ENCODE measurements at regions not wholly inside any gene's neighbourhood (a gene's known extent, or its start where the extent isn't known, plus 50 kb on each side); places are given as distances from the start of the nearest gene placed in this dataset.
"Not testable (repeated sequence)": the region's sequence is repeated elsewhere in the genome, so short reads cannot be mapped to it uniquely, and the experiment has no call there.

DNA sequence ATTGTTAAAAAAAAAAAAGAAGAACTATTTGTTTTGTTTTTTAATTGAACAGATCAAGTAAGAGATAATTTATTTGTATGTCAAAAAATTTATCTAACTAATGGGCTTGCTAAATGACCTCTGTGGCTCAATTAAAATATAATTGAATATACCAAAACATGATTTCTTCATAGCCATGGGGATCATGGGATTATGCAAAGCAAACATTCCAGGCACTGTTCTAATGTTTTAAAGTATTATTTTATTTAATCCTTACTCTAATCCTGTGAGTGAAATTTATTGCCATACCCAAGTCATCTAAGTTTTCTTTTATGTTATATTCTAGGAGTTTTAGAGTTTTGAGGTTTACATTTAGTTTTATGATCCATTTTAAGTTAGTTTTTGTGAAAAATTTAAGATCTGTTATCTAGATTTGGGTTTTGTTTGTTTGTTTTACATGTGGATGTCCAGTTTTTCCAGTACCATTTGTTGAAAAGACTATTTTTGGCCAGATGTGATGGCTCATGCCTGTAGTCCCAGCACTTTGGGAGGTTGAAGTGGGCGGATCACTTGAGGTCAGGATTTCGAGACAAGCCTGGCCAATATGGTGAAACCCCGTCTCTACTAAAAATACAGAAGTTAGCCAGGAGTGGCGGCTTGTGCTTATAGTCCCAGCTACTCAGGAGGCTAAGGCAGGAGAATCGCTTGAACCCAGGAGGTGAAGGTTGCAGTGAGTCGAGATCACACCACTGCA lies 52.3 kb upstream of the CNOT10 start:
- intact Hi-C loops (cut with DNase I): no loop called here
- no peak overlapping the region for H3K4me3 ChIP-seq
- FAIRE-seq: no peak
- no peak overlapping the region for H3K27ac ChIP-seq
- H3K36me3 ChIP-seq: no peaks in the 10 kb centered on the region
- H3K4me1 ChIP-seq: no peaks in the 10 kb centered on the region
- TF ChIP-seq, protein P1, sequence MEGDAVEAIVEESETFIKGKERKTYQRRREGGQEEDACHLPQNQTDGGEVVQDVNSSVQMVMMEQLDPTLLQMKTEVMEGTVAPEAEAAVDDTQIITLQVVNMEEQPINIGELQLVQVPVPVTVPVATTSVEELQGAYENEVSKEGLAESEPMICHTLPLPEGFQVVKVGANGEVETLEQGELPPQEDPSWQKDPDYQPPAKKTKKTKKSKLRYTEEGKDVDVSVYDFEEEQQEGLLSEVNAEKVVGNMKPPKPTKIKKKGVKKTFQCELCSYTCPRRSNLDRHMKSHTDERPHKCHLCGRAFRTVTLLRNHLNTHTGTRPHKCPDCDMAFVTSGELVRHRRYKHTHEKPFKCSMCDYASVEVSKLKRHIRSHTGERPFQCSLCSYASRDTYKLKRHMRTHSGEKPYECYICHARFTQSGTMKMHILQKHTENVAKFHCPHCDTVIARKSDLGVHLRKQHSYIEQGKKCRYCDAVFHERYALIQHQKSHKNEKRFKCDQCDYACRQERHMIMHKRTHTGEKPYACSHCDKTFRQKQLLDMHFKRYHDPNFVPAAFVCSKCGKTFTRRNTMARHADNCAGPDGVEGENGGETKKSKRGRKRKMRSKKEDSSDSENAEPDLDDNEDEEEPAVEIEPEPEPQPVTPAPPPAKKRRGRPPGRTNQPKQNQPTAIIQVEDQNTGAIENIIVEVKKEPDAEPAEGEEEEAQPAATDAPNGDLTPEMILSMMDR (IDR thresholded peaks at IDR 0.05): no peak
- 90 to 94% methylated on average over 6 of the region's 6 CpGs for WGBS, 2 donors
- ATAC-seq: no peak
- no peaks in the 10 kb centered on the region for H3K9me3 ChIP-seq
- no peak for DNase-seq
- H3K27me3 ChIP-seq: no peaks in the 10 kb centered on the region

DNA sequence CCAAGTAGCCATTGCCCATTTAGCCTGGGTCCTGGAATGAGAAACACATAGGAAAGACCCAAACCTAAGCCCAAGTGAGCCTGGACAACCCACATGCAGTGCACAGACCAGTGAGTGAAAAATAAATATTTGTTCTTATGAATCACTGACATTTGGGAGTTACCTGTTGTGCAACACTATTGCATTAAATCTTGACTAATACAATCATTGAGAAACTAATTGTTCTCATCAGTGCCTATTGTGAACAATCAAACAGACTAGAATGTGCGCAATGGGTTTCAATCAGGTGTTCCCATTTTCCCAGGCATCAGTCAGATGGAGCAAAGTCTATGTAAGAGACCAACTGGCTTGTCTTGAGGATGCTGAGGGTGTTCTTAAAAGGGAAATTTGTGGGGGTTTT lies 54.7 kb upstream of the CNOT10 start:
- Histone ChIP-seq H3K27ac (no peak overlapping the region), H3K36me3 (no peaks in the 10 kb centered on the region), H3K4me3 (no peak overlapping the region), H3K27me3 (no peaks in the 10 kb centered on the region), H3K4me1 (no peaks in the 10 kb centered on the region), H3K9me3 (no peaks in the 10 kb centered on the region)
- ATAC-seq (peak in 3 of 4 donors; percentile 51 to 76 (median 64)), FAIRE-seq (no peak), DNase-seq (peak in 1 of 6 donors; percentile 13)
- TF ChIP-seq, protein P1 (IDR thresholded peaks at IDR 0.05): no peak
- WGBS, 2 donors: 94 to 97% methylated on average over 1 of the region's 1 CpG
- intact Hi-C loops (cut with DNase I): no loop called here

DNA sequence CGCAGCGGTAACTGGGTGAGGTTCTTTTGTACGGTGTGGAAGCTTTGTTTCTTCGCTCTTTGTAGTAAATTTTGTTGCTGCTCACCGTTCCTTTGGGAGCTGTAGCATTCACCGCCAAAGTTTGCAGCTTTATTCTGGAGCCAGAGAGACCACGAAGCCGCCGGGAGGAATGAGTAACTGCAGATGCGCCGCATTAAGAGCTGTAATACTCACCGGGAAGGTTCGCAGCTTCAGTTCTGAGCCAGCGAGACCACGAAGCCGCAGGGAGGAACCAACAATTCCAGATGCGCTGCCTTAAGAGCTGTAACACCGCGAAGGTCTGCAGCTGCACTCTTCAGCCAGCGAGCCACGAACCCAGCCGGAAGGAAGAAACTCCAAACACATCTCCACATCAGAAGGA lies 56.0 kb upstream of the DYNC1LI1 start:
- DNase-seq (no peak), FAIRE-seq (no peak), ATAC-seq (no peak)
- Histone ChIP-seq H3K9me3 (no peaks in the 10 kb centered on the region), H3K4me3 (no peak overlapping the region), H3K27me3 (no peaks in the 10 kb centered on the region), H3K36me3 (no peaks in the 10 kb centered on the region), H3K27ac (no peak overlapping the region), H3K4me1 (no peaks in the 10 kb centered on the region)
- intact Hi-C loops (cut with DNase I): no loop called here
- whole genome bisulfite sequencing, 2 donors: 71 to 86% methylated on average over 17 to 22 of the region's 22 CpGs
- TF ChIP-seq, protein P1 (IDR thresholded peaks at IDR 0.05): no peak

DNA sequence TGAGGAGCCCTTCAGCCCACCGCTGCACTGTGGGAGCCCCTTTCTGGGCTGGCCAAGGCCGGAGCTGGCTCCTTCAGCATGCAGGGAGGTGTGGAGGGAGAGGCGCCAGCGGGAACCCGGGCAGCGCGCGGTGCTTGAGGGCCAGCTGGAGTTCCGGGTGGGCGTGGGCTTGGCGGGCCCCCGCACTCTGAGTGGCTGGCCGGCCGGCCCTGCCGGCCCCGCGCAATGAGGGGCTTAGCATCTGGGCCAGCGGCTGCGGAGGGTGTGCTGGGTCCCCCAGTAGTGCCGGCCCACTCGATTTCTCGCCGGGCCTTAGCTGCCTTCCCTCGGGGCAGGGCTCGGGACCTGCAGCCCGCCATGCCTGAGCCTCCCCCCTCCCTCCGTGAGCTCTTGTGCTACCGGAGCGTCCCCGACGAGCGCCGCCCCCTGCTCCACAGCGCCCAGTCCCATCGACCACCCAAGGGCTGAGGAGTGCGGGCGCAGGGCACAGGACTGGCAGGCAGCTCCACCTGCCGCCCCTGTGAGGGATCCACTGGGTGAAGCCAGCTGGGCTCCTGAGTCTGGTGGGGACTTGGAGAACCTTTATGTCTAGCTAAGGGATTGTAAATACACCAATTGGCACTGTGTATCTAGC lies 55.0 kb upstream of the DYNC1LI1 start:
- DNase-seq; H3K27me3 ChIP-seq; H3K36me3 ChIP-seq; ATAC-seq; H3K27ac ChIP-seq; H3K4me1 ChIP-seq; H3K4me3 ChIP-seq; intact Hi-C loops (cut with DNase I); FAIRE-seq; H3K9me3 ChIP-seq: not testable (repeated sequence)
- WGBS, 2 donors: 70 to 90% methylated on average over 10 to 38 of the region's 38 CpGs

DNA sequence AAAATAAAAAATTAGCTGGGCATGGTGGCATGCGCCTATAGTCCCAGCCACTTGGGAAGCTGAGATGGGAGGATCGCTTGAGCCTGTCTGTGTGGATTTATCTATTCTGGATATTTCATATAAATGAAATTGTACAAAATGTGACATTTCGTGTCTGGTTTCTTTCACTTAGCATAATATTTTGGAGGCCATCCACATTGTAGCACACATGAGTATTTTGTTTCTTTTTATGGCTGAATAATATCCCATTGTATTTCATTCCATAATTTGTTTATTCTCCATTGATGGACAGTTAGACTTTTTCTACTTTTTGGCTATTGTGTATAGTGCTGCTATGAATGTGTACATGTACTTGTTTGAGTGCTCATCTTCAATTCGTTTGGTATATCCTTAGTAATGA lies 52.9 kb upstream of the DYNC1LI1 start:
- WGBS, 2 donors: 63 to 68% methylated on average over 4 of the region's 4 CpGs
- no peaks in the 10 kb centered on the region for H3K36me3 ChIP-seq
- H3K9me3 ChIP-seq: no peaks in the 10 kb centered on the region
- TF ChIP-seq, protein P1 (IDR thresholded peaks at IDR 0.05): no peak
- DNase-seq (no peak), FAIRE-seq (no peak), ATAC-seq (no peak)
- intact Hi-C loops (cut with DNase I): no loop called here
- no peaks in the 10 kb centered on the region for H3K27me3 ChIP-seq
- no peaks in the 10 kb centered on the region for H3K4me1 ChIP-seq
- H3K4me3 ChIP-seq: no peak overlapping the region
- H3K27ac ChIP-seq: no peak overlapping the region
